K562 (cell line): ENCODE measurements at regions not wholly inside any gene's neighbourhood (a gene's known extent, or its start where the extent isn't known, plus 50 kb on each side); places are given as distances from the start of the nearest gene placed in this dataset.
A peak's percentile ranks its signal among the peaks of the same experiment; 100 is the strongest.

ENCODE experiments used
- CGGBP1 ChIP-seq: fragments of 250-450 bp; sonication (Bioruptor Pico); IDR thresholded peaks from 2 replicates; pipeline ENCODE4 v1.9.0; 2021; ENCODE audit warnings: mild to moderate bottlenecking
- ETV6 ChIP-seq, 3 experiments: fragments of 150-350 bp in 1 of 3; sonication (generic) in 1 of 3; formaldehyde crosslinking in 1 of 3; IDR thresholded peaks; 2 replicates each; pipeline versions ENCODE4 v1.6.1 to v1.8.0; 2014 to 2022; ENCODE audit warnings: borderline replicate concordance in 2 of 3, low read depth in 2 of 3, antibody characterized with exemption in 1 of 3, low read length in 1 of 3, mild to moderate bottlenecking in 1 of 3, missing genetic modification reagents in 1 of 3
- GABPB1 ChIP-seq: sonication (generic); formaldehyde crosslinking; IDR thresholded peaks from 2 replicates; pipeline ENCODE4 v1.8.0; 2022; ENCODE audit warnings: mild to moderate bottlenecking, missing genetic modification reagents
- GTF3C2 ChIP-seq: IDR thresholded peaks from 3 replicates; pipeline ENCODE4 v1.6.1; 2011; ENCODE audit warnings: borderline replicate concordance, mild to moderate bottlenecking, moderate library complexity; ENCODE audit not compliant: insufficient read length; ENCODE audit errors: extremely low read depth
- HEY1 ChIP-seq: fragments of 250-450 bp; sonication (Bioruptor Pico); IDR thresholded peaks from 2 replicates; pipeline ENCODE4 v1.5.0; 2020; ENCODE audit warnings: mild to moderate bottlenecking, moderate library complexity, borderline replicate concordance
- HNRNPUL1 ChIP-seq: fragments of 200-400 bp; formaldehyde crosslinking; IDR thresholded peaks from 2 replicates; pipeline ENCODE4 v1.6.1; 2017; ENCODE audit warnings: low read length
- ILF3 ChIP-seq: fragments of 450-650 bp; IDR thresholded peaks from 2 replicates; pipeline ENCODE4 v1.6.1; 2018; ENCODE audit warnings: antibody characterized with exemption, mild to moderate bottlenecking, moderate library complexity, borderline replicate concordance
- IRF9 ChIP-seq: fragments of 450-650 bp; IDR thresholded peaks from 2 replicates; pipeline ENCODE4 v1.6.1; 2016; ENCODE audit warnings: missing biosample characterization, missing genetic modification characterization
- LCOR ChIP-seq: sonication (generic); formaldehyde crosslinking; IDR thresholded peaks from 2 replicates; pipeline ENCODE4 v1.8.0; 2022; ENCODE audit warnings: mild to moderate bottlenecking, missing genetic modification reagents
- MLLT1 ChIP-seq, 2 experiments: fragments of 450-650 bp; IDR thresholded peaks; 2 replicates each; pipeline ENCODE4 v1.6.1; 2016
- NCOA1 ChIP-seq: fragments of 450-650 bp; IDR thresholded peaks from 2 replicates; pipeline ENCODE4 v1.6.1; 2016; ENCODE audit warnings: low read depth
- TAF7 ChIP-seq: fragments of 450-650 bp; IDR thresholded peaks from 2 replicates; pipeline ENCODE4 v1.6.1; 2016; ENCODE audit warnings: missing genetic modification characterization, missing compliant biosample characterization
- TEAD1 ChIP-seq, 2 experiments: fragments of 450-650 bp in 1 of 2; sonication (generic) in 1 of 2; formaldehyde crosslinking; IDR thresholded peaks; 2 replicates each; pipeline versions ENCODE4 v1.4.0 to v1.8.0; 2020 to 2022; ENCODE audit warnings: mild to moderate bottlenecking in 2 of 2, missing genetic modification reagents in 1 of 2
- TRIM25 ChIP-seq: fragments of 450-650 bp; IDR thresholded peaks from 2 replicates; pipeline ENCODE4 v1.7.0; 2016; ENCODE audit warnings: borderline replicate concordance
- ZNF174 ChIP-seq: fragments of 250-450 bp; sonication (Bioruptor Pico); IDR thresholded peaks from 2 replicates; pipeline ENCODE4 v1.4.0; 2020; ENCODE audit warnings: mild to moderate bottlenecking
- ZNF253 ChIP-seq: fragments of 250-450 bp; sonication (Bioruptor Pico); conservative IDR thresholded peaks from 2 replicates; pipeline ENCODE4 v1.6.1; 2021; ENCODE audit warnings: mild to moderate bottlenecking
- ZNF740 ChIP-seq, 3 experiments: fragments of 200-800 bp in 1 of 3; sonication (Bioruptor generic) in 1 of 3; sonication (generic) in 1 of 3; formaldehyde crosslinking in 1 of 3; IDR thresholded peaks; 2 replicates each; pipeline versions ENCODE4 v1.6.1 to v1.8.0; 2016 to 2022; ENCODE audit warnings: mild to moderate bottlenecking in 2 of 3, missing compliant biosample characterization in 2 of 3, missing genetic modification characterization in 2 of 3, missing genetic modification reagents in 1 of 3

- 0 out of 2 replicates have a peak, but pooled peaks have one; percentile 68 for TF ChIP-seq TRIM25
- no peak for TF ChIP-seq IRF9 (tag)
- no peak for TF ChIP-seq NCOA1
- TF ChIP-seq LCOR (CRISPR knock-in tag): 0 out of 2 replicates have a peak, but pooled peaks have one; percentile 48
- peak; percentile 79 for TF ChIP-seq ZNF253 (CRISPR knock-in tag)
- TF ChIP-seq HNRNPUL1: peak; percentile 71
- peak; percentile 43 for TF ChIP-seq GTF3C2
- TF ChIP-seq ZNF740 (CRISPR knock-in tag; IDR thresholded peaks at IDR 0.05): 0 out of 2 replicates have a peak, but pooled peaks have one; percentile 17
- no peak for TF ChIP-seq ZNF740 (tag; IDR thresholded peaks at IDR 0.05)
- 0 out of 2 replicates have a peak, but pooled peaks have one; percentile 3 for TF ChIP-seq ILF3
- TF ChIP-seq TEAD1 (CRISPR knock-in tag; IDR thresholded peaks at IDR 0.05): peak in 1 of 2 experiments; percentile 4; a peak in 1 of 4 replicates
- 0 out of 2 replicates have a peak, but pooled peaks have one; percentile 17 for TF ChIP-seq TAF7
- 0 out of 2 replicates have a peak, but pooled peaks have one; percentile 60 for TF ChIP-seq HEY1
- TF ChIP-seq ETV6 (IDR thresholded peaks at IDR 0.05; ENCODE audit: borderline replicate concordance in 1 of 2, low read depth in 2 of 2, low read length in 1 of 2): no peak
- TF ChIP-seq ETV6 (CRISPR knock-in tag; IDR thresholded peaks at IDR 0.05; ENCODE audit: borderline replicate concordance): peak; percentile 4; the same call in 1 of the 2 replicates
- peak; percentile 64 for TF ChIP-seq CGGBP1 (CRISPR knock-in tag)
- no peak for TF ChIP-seq ZNF174
- peak; percentile 65; the same call in 1 of the 2 replicates for TF ChIP-seq GABPB1 (CRISPR knock-in tag)
- 0 out of 4 replicates have a peak, but pooled peaks of 1 of the 2 experiments have one; percentile 18 for TF ChIP-seq MLLT1 (IDR thresholded peaks at IDR 0.05)
These were observed 130.5 kb downstream of the HFE start (continued) for GRCh38 chr6:26217714-26218075.
